DOHH2 (cell line): ENCODE measurements at regions not wholly inside any gene's neighbourhood (a gene's known extent, or its start where the extent isn't known, plus 50 kb on each side); places are given as distances from the start of the nearest gene placed in this dataset.

Experiments used
- EZH2phosphoT487 ChIP-seq: fragments of 200-600 bp; sonication (generic); IDR thresholded peaks from 2 replicates; pipeline ENCODE4 v1.6.1; 2017; ENCODE audit warnings: borderline replicate concordance, mild to moderate bottlenecking, antibody characterized with exemption, low read length, moderate library complexity, mixed read lengths
- TF ChIP-seq, protein P1 (sequence below): fragments of 200-600 bp; sonication (generic); IDR thresholded peaks from one replicate; pipeline ENCODE4 v1.5.1; 2014; ENCODE audit warnings: antibody characterized with exemption, mild to moderate bottlenecking, low read depth, low read length; ENCODE audit not compliant: poor library complexity, severe bottlenecking

DNA sequence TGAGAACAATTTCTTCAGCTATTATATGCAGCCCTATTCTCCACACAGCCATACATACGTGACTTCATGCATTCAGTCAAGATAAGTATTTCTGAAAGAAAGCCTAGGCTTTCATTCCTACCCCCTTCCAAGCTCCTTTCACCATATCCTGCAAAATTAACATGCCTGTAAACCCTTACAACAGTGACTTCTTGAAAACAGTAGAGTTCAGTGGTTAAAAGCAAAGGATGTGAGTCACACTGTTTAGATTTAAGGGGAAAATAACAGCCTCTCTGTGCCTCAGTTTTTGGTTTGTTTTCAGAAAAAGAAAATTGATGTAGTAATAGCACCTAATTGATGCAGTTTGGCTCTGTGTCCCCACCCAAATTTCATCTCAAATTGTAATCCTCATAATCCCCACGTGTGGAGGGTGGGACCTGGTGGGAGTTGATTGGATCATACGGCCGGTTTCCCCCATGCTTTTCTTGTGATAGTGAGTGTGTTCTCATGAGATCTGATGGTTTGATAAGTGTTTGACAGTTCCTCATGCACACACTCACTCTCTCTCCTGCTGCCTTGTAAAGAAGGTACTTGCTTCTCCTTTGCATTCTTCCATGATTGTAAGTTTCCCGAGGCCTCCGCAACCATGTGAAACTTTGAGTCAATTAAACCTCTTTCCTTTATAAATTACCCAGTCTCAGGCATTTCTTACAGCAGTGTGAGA is 264.8 kb downstream of the CETN3 start:
- TF ChIP-seq, protein P1, sequence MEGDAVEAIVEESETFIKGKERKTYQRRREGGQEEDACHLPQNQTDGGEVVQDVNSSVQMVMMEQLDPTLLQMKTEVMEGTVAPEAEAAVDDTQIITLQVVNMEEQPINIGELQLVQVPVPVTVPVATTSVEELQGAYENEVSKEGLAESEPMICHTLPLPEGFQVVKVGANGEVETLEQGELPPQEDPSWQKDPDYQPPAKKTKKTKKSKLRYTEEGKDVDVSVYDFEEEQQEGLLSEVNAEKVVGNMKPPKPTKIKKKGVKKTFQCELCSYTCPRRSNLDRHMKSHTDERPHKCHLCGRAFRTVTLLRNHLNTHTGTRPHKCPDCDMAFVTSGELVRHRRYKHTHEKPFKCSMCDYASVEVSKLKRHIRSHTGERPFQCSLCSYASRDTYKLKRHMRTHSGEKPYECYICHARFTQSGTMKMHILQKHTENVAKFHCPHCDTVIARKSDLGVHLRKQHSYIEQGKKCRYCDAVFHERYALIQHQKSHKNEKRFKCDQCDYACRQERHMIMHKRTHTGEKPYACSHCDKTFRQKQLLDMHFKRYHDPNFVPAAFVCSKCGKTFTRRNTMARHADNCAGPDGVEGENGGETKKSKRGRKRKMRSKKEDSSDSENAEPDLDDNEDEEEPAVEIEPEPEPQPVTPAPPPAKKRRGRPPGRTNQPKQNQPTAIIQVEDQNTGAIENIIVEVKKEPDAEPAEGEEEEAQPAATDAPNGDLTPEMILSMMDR: no peak
- no peak for TF ChIP-seq EZH2phosphoT487
